WTC11 (cell line): ENCODE measurements at regions not wholly inside any gene's neighbourhood (a gene's known extent, or its start where the extent isn't known, plus 50 kb on each side); places are given as distances from the start of the nearest gene placed in this dataset.

Source experiments
- ATF3 ChIP-seq: sonication (generic); formaldehyde crosslinking; conservative IDR thresholded peaks from 2 replicates; pipeline ENCODE4 v1.8.1; 2022; ENCODE audit warnings: mild to moderate bottlenecking, missing genetic modification reagents
- CTCF ChIP-seq: fragments of 200-600 bp; IDR thresholded peaks from 2 replicates; pipeline ENCODE4 v1.8.0; 2022; ENCODE audit warnings: antibody characterized with exemption
- E2F4 ChIP-seq: sonication (generic); formaldehyde crosslinking; IDR thresholded peaks from 2 replicates; pipeline ENCODE4 v1.8.1; 2022; ENCODE audit warnings: low read depth, mild to moderate bottlenecking, moderate library complexity, missing genetic modification reagents, borderline replicate concordance
- FOXP1 ChIP-seq: sonication (generic); formaldehyde crosslinking; IDR thresholded peaks from 2 replicates; pipeline ENCODE4 v1.8.0; 2022; ENCODE audit warnings: missing genetic modification reagents, mild to moderate bottlenecking, moderate library complexity, borderline replicate concordance
- NFE2L1 ChIP-seq: sonication (generic); formaldehyde crosslinking; IDR thresholded peaks from 2 replicates; pipeline ENCODE4 v1.8.1; 2023; ENCODE audit warnings: missing genetic modification reagents

- TF ChIP-seq ATF3 (CRISPR knock-in tag): no peak
- TF ChIP-seq NFE2L1 (CRISPR knock-in tag): no peak
- no peak for TF ChIP-seq E2F4 (CRISPR knock-in tag)
- TF ChIP-seq CTCF: no peak
- TF ChIP-seq FOXP1 (CRISPR knock-in tag): no peak
These were observed 280.3 kb downstream of the TGFB2 start for GRCh38 chr1:218625393-218625792.
